Cardiac muscle cell (in vitro differentiated cells and primary cell): ENCODE measurements at regions not wholly inside any gene's neighbourhood (a gene's known extent, or its start where the extent isn't known, plus 50 kb on each side); places are given as distances from the start of the nearest gene placed in this dataset.

Experiments used
- DNase-seq, 2 donors: peaks; one replicate each; pipeline versions ENCODE4 v3.0.0 to v3.0.0-alpha.2; 2010 to 2017; ENCODE audit warnings: low read depth in 1 of 2, low spot score in 1 of 2
- H3K27ac ChIP-seq: fragments of 200-600 bp; sonication (generic); 2 replicates; pipeline ENCODE4 v1.5.1; 2016
- H3K27me3 ChIP-seq: fragments of 200-600 bp; sonication (generic); 2 replicates; pipeline ENCODE4 v1.6.0; 2016; ENCODE audit warnings: control low read depth
- H3K36me3 ChIP-seq: fragments of 200-600 bp; sonication (generic); 2 replicates; pipeline ENCODE4 v1.5.1; 2016; ENCODE audit warnings: control low read depth
- H3K4me1 ChIP-seq: fragments of 200-600 bp; sonication (generic); 2 replicates; pipeline ENCODE4 v1.8.1; 2017; ENCODE audit warnings: low read depth, mild to moderate bottlenecking, mixed run types
- H3K4me3 ChIP-seq: fragments of 200-600 bp; sonication (generic); 2 replicates; pipeline ENCODE4 v1.5.1; 2016; ENCODE audit warnings: mild to moderate bottlenecking
- H3K9me3 ChIP-seq: fragments of 200-600 bp; sonication (generic); 2 replicates; pipeline ENCODE4 v1.5.1; 2017; ENCODE audit warnings: low read depth, mild to moderate bottlenecking, control low read depth
- CTCF ChIP-seq: IDR thresholded peaks from 2 replicates; pipeline ENCODE4 v1.5.1; 2012; ENCODE audit warnings: low read depth, mild to moderate bottlenecking, low read length

DNA sequence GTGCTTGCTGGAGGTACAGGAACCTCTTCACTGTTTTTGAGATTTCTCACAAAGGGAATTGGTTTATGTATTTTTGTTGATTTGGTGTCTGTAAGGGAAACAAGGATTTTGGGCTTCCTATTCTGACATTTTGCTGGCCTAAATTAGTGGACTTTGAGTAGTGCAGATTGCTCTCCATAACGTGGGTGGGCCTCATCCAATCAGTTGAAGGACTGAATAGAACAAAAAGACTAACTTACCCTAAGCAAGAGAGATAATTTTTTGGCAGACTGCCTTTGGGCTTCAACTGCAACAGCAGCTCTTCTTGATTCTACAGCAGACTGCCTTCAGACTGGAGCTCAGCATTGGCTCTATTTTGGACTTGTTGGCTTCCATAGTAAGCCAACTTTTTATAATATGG lies 93.2 kb downstream of the MSX2 start:
- TF ChIP-seq CTCF = no peak
- H3K4me3 ChIP-seq = no peak overlapping the region
- no peaks in the 10 kb centered on the region for H3K9me3 ChIP-seq
- H3K27me3 ChIP-seq = no peaks in the 10 kb centered on the region
- no peaks in the 10 kb centered on the region for H3K36me3 ChIP-seq
- no peak overlapping the region for H3K27ac ChIP-seq
- DNase-seq = no peak
- no peaks in the 10 kb centered on the region for H3K4me1 ChIP-seq

- TF ChIP-seq CTCF = peak; percentile 29
- Histone ChIP-seq H3K9me3 (no peaks in the 10 kb centered on the region), H3K27me3 (no peaks in the 10 kb centered on the region), H3K4me3 (no peak overlapping the region), H3K36me3 (no peaks in the 10 kb centered on the region), H3K4me1 (no peaks in the 10 kb centered on the region), H3K27ac (no peak overlapping the region)
- DNase-seq = no peak
Observed at GRCh38 chr5:174816858-174817257, 92.5 kb downstream of the MSX2 start.

- TF ChIP-seq CTCF = no peak
- no peaks in the 10 kb centered on the region for H3K36me3 ChIP-seq
- peaks cover 8% of the 10 kb centered on the region for H3K4me1 ChIP-seq
- DNase-seq = no peak
- no peak overlapping the region for H3K4me3 ChIP-seq
- H3K9me3 ChIP-seq = no peaks in the 10 kb centered on the region
- no peak overlapping the region for H3K27ac ChIP-seq
- H3K27me3 ChIP-seq = no peaks in the 10 kb centered on the region
Observed at GRCh38 chr5:174811438-174811837, 87.1 kb downstream of the MSX2 start.

GRCh38 chr5:174810796-174811195 lies 86.4 kb downstream of the MSX2 start:
- Histone ChIP-seq H3K27me3 (no peaks in the 10 kb centered on the region), H3K36me3 (no peaks in the 10 kb centered on the region), H3K27ac (no peak overlapping the region), H3K9me3 (no peaks in the 10 kb centered on the region), H3K4me3 (no peak overlapping the region), H3K4me1 (peaks cover 8% of the 10 kb centered on the region)
- DNase-seq = no peak
- no peak for TF ChIP-seq CTCF

DNA sequence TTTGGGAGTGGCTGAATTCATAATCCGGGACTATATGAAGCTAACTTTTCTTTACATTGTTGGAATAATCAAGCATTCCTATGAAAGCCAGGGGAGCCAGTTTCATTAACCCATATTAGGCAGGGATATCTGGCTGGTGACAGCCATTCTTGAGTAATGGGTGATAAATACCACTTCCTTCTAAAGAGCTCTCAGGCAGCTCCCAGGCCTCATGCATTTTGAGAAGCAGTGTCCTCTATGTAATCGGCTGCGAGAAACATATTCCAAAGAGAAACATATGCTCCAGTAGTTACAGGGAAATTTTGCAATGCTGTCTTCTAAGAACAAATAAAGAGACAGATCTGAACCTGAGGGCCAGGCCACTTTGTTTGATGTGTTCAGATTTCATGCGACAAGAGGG lies 83.1 kb downstream of the MSX2 start:
- peaks cover 8% of the 10 kb centered on the region for H3K4me1 ChIP-seq
- H3K27me3 ChIP-seq = no peaks in the 10 kb centered on the region
- H3K9me3 ChIP-seq = no peaks in the 10 kb centered on the region
- H3K27ac ChIP-seq = peak overlapping the region; percentile 41
- TF ChIP-seq CTCF = no peak
- H3K4me3 ChIP-seq = no peak overlapping the region
- no peaks in the 10 kb centered on the region for H3K36me3 ChIP-seq
- peak in 1 of 2 donors; percentile 46 for DNase-seq

DNA sequence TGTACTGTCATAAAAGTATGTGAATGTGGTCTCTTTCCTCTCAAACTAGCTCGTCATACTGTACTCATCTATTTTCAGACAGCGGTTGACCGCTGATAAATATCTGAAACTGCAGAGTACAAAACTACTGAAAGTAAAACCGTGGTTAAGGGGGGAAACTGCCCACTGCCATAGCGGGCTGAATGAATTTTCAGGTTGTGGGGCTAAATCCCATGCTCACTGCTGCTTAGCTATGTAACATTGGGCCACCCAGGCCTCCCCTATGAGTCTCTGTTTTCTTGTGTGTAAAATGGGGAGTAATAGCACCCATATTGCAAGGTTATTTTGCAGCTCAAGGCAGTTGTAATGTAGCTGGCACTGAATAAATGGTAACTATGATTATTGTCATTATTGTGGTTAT lies 82.3 kb downstream of the MSX2 start:
- H3K9me3 ChIP-seq = no peaks in the 10 kb centered on the region
- H3K4me3 ChIP-seq = no peak overlapping the region
- no peaks in the 10 kb centered on the region for H3K27me3 ChIP-seq
- no peak overlapping the region for H3K27ac ChIP-seq
- H3K4me1 ChIP-seq = peaks cover 8% of the 10 kb centered on the region
- H3K36me3 ChIP-seq = no peaks in the 10 kb centered on the region
- no peak for TF ChIP-seq CTCF
- no peak for DNase-seq
